ENCODE measurements at regions not wholly inside any gene's neighbourhood (a gene's known extent, or its start where the extent isn't known, plus 50 kb on each side); places are given as distances from the start of the nearest gene placed in this dataset.

DNA sequence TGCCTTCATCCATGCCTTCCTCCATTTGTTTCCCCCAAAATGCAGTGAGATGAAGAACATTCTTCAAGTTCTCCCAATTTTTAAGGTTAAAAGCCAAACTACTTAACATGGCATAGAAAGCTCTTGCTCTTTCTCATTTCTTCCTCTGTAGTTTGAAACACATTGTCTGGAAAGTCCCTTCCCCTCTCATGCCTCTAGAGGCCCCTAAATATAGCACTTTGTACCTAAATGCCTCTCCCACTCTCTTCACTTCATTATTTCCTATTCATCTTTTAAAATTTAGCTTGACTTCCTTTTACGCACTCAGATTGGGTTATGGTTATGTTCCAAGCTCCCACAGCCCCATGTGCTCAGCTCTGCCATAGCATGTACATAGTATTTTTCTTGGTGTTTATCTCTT is 389.3 kb downstream of the HDGFL1 start:
- no peaks in the 10 kb centered on the region for H3K9me3 ChIP-seq
- no peaks in the 10 kb centered on the region for H3K36me3 ChIP-seq
- no peak overlapping the region for H3K4me3 ChIP-seq
- no peak overlapping the region for H3K27ac ChIP-seq
- WGBS, 5 donors = 80 to 92% (median 87%) methylated on average over 1 of the region's 1 CpG
- DNase-seq = no peak
- peaks cover 0 to 22% (median 15%) of the 10 kb centered on the region in 4 donors for H3K4me1 ChIP-seq
- TF ChIP-seq, protein P1, sequence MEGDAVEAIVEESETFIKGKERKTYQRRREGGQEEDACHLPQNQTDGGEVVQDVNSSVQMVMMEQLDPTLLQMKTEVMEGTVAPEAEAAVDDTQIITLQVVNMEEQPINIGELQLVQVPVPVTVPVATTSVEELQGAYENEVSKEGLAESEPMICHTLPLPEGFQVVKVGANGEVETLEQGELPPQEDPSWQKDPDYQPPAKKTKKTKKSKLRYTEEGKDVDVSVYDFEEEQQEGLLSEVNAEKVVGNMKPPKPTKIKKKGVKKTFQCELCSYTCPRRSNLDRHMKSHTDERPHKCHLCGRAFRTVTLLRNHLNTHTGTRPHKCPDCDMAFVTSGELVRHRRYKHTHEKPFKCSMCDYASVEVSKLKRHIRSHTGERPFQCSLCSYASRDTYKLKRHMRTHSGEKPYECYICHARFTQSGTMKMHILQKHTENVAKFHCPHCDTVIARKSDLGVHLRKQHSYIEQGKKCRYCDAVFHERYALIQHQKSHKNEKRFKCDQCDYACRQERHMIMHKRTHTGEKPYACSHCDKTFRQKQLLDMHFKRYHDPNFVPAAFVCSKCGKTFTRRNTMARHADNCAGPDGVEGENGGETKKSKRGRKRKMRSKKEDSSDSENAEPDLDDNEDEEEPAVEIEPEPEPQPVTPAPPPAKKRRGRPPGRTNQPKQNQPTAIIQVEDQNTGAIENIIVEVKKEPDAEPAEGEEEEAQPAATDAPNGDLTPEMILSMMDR (IDR thresholded peaks at IDR 0.05) = no peak
- no peak for TF ChIP-seq EP300 (IDR thresholded peaks at IDR 0.05)
- TF ChIP-seq POLR2A (IDR thresholded peaks at IDR 0.05) = no peak
- no peak for TF ChIP-seq POLR2AphosphoS5 (IDR thresholded peaks at IDR 0.05)
- intact Hi-C loops (cut with DNase I; ENCODE audit: low total_unique reads) = no loop called here
- no peaks in the 10 kb centered on the region for H3K27me3 ChIP-seq

- Histone ChIP-seq H3K36me3 (no peaks in the 10 kb centered on the region), H3K4me1 (peaks cover 0 to 20% (median 14%) of the 10 kb centered on the region in 4 donors), H3K27me3 (no peaks in the 10 kb centered on the region), H3K9me3 (no peaks in the 10 kb centered on the region), H3K27ac (no peak overlapping the region), H3K4me3 (no peak overlapping the region)
- WGBS, 5 donors = 73 to 85% (median 78%) methylated on average over 2 of the region's 2 CpGs
- TF ChIP-seq POLR2A (IDR thresholded peaks at IDR 0.05) (no peak), POLR2AphosphoS5 (IDR thresholded peaks at IDR 0.05) (no peak), EP300 (IDR thresholded peaks at IDR 0.05) (no peak)
- TF ChIP-seq, protein P1 (IDR thresholded peaks at IDR 0.05) = no peak
- no peak for DNase-seq
- intact Hi-C loops (cut with DNase I; ENCODE audit: low total_unique reads) = no loop called here
These were observed 390.2 kb downstream of the HDGFL1 start for GRCh38 chr6:22959571-22959970.

DNA sequence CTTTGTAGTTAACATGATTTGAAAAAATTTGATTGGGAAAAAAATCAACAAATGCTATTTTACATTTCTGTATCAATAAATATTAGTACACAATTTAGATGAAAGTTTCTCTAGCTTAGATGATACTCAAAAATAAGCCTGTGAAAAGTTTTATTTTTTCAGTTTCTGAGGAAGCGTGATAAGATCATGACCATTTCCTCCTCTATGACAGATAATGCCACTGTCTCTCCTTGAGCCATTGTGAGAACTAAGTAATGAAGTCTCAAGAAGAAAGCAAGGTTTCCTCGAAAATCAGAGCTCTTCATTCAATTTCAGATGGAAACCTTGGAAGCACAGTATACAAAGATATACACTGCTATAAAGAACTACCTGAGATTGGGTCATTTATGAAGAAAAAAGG is 395.0 kb downstream of the HDGFL1 start:
- no peaks in the 10 kb centered on the region for H3K27me3 ChIP-seq
- intact Hi-C loops (cut with DNase I; ENCODE audit: low total_unique reads) = no loop called here
- peaks cover 0 to 9% (median 0%) of the 10 kb centered on the region in 4 donors for H3K4me1 ChIP-seq
- no peak overlapping the region for H3K27ac ChIP-seq
- DNase-seq = no peak
- H3K9me3 ChIP-seq = no peaks in the 10 kb centered on the region
- H3K4me3 ChIP-seq = no peak overlapping the region
- 73 to 85% (median 81%) methylated on average over 2 of the region's 2 CpGs for WGBS, 5 donors
- no peak for TF ChIP-seq POLR2AphosphoS5 (IDR thresholded peaks at IDR 0.05)
- TF ChIP-seq, protein P1 (IDR thresholded peaks at IDR 0.05) = no peak
- H3K36me3 ChIP-seq = no peaks in the 10 kb centered on the region

DNA sequence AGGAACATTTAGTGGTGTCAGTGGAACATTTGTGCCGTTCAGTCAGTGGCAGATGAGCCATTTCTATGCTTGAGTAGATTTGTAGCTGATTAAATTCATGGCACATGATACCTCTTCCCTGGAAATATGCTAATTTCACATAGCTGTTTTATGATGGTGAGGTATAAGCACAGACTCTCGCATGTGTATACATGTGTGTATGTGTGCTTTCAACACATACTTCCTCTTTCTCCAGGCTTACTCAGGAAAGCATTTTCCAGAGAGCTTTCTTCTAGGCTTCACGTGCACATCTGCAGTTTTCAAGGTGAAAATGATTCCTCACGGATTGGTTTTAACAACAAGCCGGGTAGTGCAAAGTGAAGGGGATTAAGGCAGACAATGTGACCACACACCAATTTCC is 396.5 kb downstream of the HDGFL1 start:
- no peak for DNase-seq
- Histone ChIP-seq H3K36me3 (no peaks in the 10 kb centered on the region), H3K4me1 (peaks cover 0 to 9% (median 0%) of the 10 kb centered on the region in 4 donors), H3K27me3 (no peaks in the 10 kb centered on the region), H3K27ac (no peak overlapping the region), H3K9me3 (no peaks in the 10 kb centered on the region), H3K4me3 (no peak overlapping the region)
- intact Hi-C loops (cut with DNase I; ENCODE audit: low total_unique reads) = no loop called here
- TF ChIP-seq, protein P1 (IDR thresholded peaks at IDR 0.05) = no peak
- TF ChIP-seq POLR2A (IDR thresholded peaks at IDR 0.05) (no peak), POLR2AphosphoS5 (IDR thresholded peaks at IDR 0.05) (no peak), EP300 (IDR thresholded peaks at IDR 0.05) (no peak)
- 33 to 52% (median 44%) methylated on average over 5 of the region's 5 CpGs for WGBS, 5 donors

Measured in stomach (tissue), 8 donors.